Tibial nerve (tissue), 4 donors: ENCODE measurements at regions not wholly inside any gene's neighbourhood (a gene's known extent, or its start where the extent isn't known, plus 50 kb on each side); places are given as distances from the start of the nearest gene placed in this dataset.

ENCODE experiments used
- CTCF ChIP-seq, 5 experiments: fragments of 200-600 bp in 3 of 5; fragments of 450-650 bp in 2 of 5; sonication (generic) in 3 of 5; IDR thresholded peaks; one replicate each; pipeline ENCODE4 v1.5.1; 2016 to 2019; ENCODE audit warnings: antibody characterized with exemption in 5 of 5, mild to moderate bottlenecking in 3 of 5, moderate library complexity in 2 of 5
- EP300 ChIP-seq, 2 donors: sonication (generic); formaldehyde crosslinking; IDR thresholded peaks; one replicate each; pipeline ENCODE4 v1.6.1; 2017; ENCODE audit warnings: antibody characterized with exemption in 2 of 2, mild to moderate bottlenecking in 1 of 2
- POLR2A ChIP-seq, 2 donors: fragments of 450-650 bp; IDR thresholded peaks; one replicate each; pipeline ENCODE4 v1.6.1; 2017; ENCODE audit warnings: antibody characterized with exemption in 2 of 2, mild to moderate bottlenecking in 2 of 2, moderate library complexity in 2 of 2

GRCh38 chr7:9782275-9782674, 1191.4 kb upstream of the PHF14 start:
- TF ChIP-seq CTCF (IDR thresholded peaks at IDR 0.05): no peak
- no peak for TF ChIP-seq POLR2A (IDR thresholded peaks at IDR 0.05)
- TF ChIP-seq EP300 (IDR thresholded peaks at IDR 0.05): no peak
